Colonic mucosa (tissue), 4 donors: ENCODE measurements at regions not wholly inside any gene's neighbourhood (a gene's known extent, or its start where the extent isn't known, plus 50 kb on each side); places are given as distances from the start of the nearest gene placed in this dataset.

Source experiments
- DNase-seq: peaks from one replicate; pipeline ENCODE4 v3.0.0-alpha.2; 2020
- H3K27ac ChIP-seq: fragments of 200-600 bp; one replicate; pipeline ENCODE4 v1.8.0; 2021
- H3K27me3 ChIP-seq: fragments of 200-600 bp; one replicate; pipeline ENCODE4 v1.8.0; 2021
- H3K36me3 ChIP-seq: fragments of 200-600 bp; one replicate; pipeline ENCODE4 v1.8.0; 2021
- H3K4me1 ChIP-seq: fragments of 200-600 bp; one replicate; pipeline ENCODE4 v1.8.0; 2021; ENCODE audit warnings: mild to moderate bottlenecking
- H3K4me3 ChIP-seq: fragments of 200-600 bp; one replicate; pipeline ENCODE4 v1.8.0; 2021
- H3K9ac ChIP-seq, 2 donors: one replicate each; pipeline ENCODE4 v1.7.0; 2013; ENCODE audit warnings: control low read depth in 2 of 2, low read depth in 2 of 2, low read length in 2 of 2
- H3K9me3 ChIP-seq: fragments of 200-600 bp; one replicate; pipeline ENCODE4 v1.8.0; 2021
- intact Hi-C: fragments of 100-400 bp; cut with DNase I; formaldehyde crosslinking; loops from one replicate; pipeline ENCODE4 v1.14.1; 2022
- TF ChIP-seq, protein P1 (sequence below): fragments of 200-600 bp; IDR thresholded peaks from one replicate; pipeline ENCODE4 v1.8.0; 2022; ENCODE audit warnings: antibody characterized with exemption, mild to moderate bottlenecking
- donor health status: healthy.
- donor health status: DM: no; HTN: no; CAD: no.
- donor health status: DM: no; HTN: no; CAD: no.

DNA sequence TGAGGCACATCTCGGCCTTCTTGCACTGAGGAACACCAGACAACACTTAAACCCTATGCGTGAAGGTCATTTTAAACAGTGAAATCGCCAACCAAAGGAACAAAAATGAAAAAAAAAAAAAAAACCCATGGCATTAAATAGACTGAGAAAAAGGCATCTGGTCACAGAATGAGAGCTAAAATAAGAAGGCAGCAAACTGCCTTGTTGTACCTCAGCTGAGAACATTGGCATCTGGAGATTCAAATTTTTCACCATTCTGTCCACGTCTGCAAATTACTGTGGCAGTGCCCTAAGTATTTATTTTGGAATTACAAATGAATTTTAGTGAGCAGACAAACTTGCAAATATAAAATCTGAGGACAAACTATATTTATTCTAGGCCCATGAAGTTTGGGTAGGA, 82.6 kb upstream of the POU1F1 start:
- H3K36me3 ChIP-seq, result no peaks in the 10 kb centered on the region
- no peak for DNase-seq
- H3K9ac ChIP-seq, result no peak overlapping the region
- no peaks in the 10 kb centered on the region for H3K27me3 ChIP-seq
- no peak overlapping the region for H3K27ac ChIP-seq
- no peaks in the 10 kb centered on the region for H3K9me3 ChIP-seq
- TF ChIP-seq, protein P1, sequence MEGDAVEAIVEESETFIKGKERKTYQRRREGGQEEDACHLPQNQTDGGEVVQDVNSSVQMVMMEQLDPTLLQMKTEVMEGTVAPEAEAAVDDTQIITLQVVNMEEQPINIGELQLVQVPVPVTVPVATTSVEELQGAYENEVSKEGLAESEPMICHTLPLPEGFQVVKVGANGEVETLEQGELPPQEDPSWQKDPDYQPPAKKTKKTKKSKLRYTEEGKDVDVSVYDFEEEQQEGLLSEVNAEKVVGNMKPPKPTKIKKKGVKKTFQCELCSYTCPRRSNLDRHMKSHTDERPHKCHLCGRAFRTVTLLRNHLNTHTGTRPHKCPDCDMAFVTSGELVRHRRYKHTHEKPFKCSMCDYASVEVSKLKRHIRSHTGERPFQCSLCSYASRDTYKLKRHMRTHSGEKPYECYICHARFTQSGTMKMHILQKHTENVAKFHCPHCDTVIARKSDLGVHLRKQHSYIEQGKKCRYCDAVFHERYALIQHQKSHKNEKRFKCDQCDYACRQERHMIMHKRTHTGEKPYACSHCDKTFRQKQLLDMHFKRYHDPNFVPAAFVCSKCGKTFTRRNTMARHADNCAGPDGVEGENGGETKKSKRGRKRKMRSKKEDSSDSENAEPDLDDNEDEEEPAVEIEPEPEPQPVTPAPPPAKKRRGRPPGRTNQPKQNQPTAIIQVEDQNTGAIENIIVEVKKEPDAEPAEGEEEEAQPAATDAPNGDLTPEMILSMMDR, result no peak
- intact Hi-C loops, result no loop called here
- H3K4me3 ChIP-seq, result no peak overlapping the region
- no peaks in the 10 kb centered on the region for H3K4me1 ChIP-seq

DNA sequence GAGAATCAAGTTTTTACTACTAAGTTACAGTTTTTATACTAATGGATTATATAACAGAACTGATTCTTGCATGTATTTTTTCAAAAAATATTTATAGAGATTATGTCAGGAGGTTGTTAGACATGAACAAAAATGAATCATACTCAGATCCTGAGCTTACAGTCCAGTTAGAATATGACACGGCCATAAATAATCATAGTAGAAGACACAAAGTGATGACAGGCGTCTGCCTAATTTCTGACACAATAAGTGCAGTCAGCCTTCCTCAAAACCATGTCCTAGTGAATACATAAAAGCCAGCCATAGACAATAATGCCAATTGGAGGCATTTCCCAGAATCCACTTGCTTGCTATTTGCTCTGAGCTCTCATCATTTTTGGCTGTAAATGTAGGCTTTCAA, 81.7 kb upstream of the POU1F1 start:
- intact Hi-C loops, result no loop called here
- TF ChIP-seq, protein P1, result no peak
- DNase-seq, result no peak
- Histone ChIP-seq H3K36me3 (no peaks in the 10 kb centered on the region), H3K27me3 (no peaks in the 10 kb centered on the region), H3K27ac (no peak overlapping the region), H3K4me3 (no peak overlapping the region), H3K4me1 (no peaks in the 10 kb centered on the region), H3K9ac (no peak overlapping the region), H3K9me3 (no peaks in the 10 kb centered on the region)

DNA sequence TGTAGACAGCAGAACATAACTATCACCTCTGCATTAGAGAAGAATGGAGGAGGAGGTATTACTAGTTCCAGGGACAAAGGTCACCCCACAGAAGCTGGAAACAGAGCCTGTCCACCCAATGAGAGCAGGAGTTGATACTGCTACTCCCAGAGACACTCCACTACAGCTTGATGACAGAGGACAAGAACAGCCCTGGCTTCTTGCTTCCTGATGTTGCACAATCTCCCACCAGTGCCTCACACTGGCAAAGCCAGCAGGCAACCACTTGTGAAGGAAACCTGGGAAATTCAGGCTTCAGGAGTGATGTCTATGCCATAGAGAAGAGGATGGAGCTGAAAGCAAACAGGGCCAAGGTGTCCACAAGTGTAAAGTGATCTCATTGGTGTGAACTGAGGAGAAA, 78.0 kb upstream of the POU1F1 start:
- no peaks in the 10 kb centered on the region for H3K36me3 ChIP-seq
- no peaks in the 10 kb centered on the region for H3K27me3 ChIP-seq
- no peak overlapping the region for H3K4me3 ChIP-seq
- no peak overlapping the region for H3K27ac ChIP-seq
- intact Hi-C loops, result loop anchor here (5.0 kb wide), 1 partner anchor 148 kb away; no protein-coding TSS in a partner anchor
- peak; percentile 29 for DNase-seq
- H3K4me1 ChIP-seq, result no peaks in the 10 kb centered on the region
- no peaks in the 10 kb centered on the region for H3K9me3 ChIP-seq
- TF ChIP-seq, protein P1, result no peak
- no peak overlapping the region for H3K9ac ChIP-seq

DNA sequence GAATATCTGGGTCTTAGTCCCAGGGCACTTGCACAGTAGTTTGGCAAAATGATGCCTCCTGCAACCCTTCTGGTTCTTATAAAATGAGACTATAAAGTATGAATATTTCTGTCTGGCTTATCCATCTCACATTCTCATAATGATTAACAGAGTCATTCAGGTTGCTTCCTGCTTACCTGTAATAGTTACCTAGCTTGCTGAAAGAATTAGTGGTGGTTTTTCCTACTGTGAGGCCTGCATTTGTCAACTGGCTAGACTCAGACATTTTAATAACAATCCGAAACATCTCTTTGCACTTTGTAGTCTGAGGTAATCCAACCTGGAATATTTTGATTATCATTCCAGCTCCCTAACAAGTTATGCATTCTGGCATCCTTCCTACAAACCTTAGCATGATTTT, 75.6 kb upstream of the POU1F1 start:
- TF ChIP-seq, protein P1, result no peak
- DNase-seq, result no peak
- H3K9me3 ChIP-seq, result no peaks in the 10 kb centered on the region
- H3K9ac ChIP-seq, result no peak overlapping the region
- intact Hi-C loops, result loop anchor here (5.0 kb wide), 1 partner anchor 150 kb away; no protein-coding TSS in a partner anchor
- no peak overlapping the region for H3K4me3 ChIP-seq
- H3K27me3 ChIP-seq, result no peaks in the 10 kb centered on the region
- no peaks in the 10 kb centered on the region for H3K36me3 ChIP-seq
- no peaks in the 10 kb centered on the region for H3K4me1 ChIP-seq
- H3K27ac ChIP-seq, result peak overlapping the region; percentile 60

DNA sequence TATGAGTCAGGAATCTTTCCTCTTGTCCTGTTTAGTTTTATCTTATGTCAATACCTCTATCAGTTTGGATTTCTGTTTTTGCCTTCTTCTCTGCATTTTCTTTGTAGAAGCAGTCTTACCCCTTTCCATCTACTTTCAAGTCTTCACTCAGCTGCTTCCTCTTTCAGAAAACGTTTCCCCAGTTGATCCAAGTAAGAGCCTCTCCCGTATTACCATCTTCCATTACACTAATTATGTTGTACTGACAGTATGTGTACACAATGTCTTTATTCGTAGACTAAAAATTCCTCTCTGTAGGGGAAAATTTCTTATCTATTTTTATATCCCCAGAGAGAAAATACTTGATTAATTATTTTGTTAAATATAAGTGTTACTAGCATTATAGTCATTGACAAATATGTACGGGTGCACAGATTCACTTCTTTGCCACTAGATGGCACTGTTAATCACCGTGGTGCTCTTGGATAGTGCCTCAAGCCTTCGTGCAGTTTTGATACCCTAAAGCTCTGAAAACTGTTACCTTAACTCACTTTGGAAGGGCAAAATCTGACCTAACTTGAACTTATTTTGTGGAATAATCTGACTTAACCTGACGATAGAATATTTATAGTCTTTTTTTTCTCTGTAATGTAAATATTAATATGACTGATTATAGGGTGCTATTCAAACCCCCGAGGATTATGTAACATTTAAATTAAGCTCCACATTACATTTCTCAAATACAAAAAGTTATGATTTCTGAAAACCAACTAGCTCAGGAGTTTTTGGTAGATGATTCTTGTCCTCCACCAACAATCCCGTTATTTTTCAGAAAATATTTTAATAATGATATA, 74.2 kb upstream of the POU1F1 start:
- Histone ChIP-seq H3K4me3 (no peak overlapping the region), H3K27ac (no peak overlapping the region), H3K4me1 (no peaks in the 10 kb centered on the region), H3K27me3 (no peaks in the 10 kb centered on the region), H3K9me3 (no peaks in the 10 kb centered on the region), H3K9ac (no peak overlapping the region), H3K36me3 (no peaks in the 10 kb centered on the region)
- TF ChIP-seq, protein P1, result peak; percentile 83
- peak; percentile 25 for DNase-seq
- intact Hi-C loops, result loop anchor here (5.0 kb wide), 1 partner anchor 152 kb away; no protein-coding TSS in a partner anchor
